Suprapubic skin (tissue), 4 donors: ENCODE measurements at regions not wholly inside any gene's neighbourhood (a gene's known extent, or its start where the extent isn't known, plus 50 kb on each side); places are given as distances from the start of the nearest gene placed in this dataset.

Experiments used
- DNase-seq, 2 donors: peaks; one replicate each; pipeline ENCODE4 v3.0.0-alpha.2; 2019; ENCODE audit warnings: low spot score in 2 of 2
- H3K27ac ChIP-seq: fragments of 200-600 bp; sonication (generic); one replicate; pipeline ENCODE4 v1.5.1; 2019
- H3K27me3 ChIP-seq: fragments of 200-600 bp; sonication (generic); one replicate; pipeline ENCODE4 v1.5.1; 2019
- H3K36me3 ChIP-seq: fragments of 200-600 bp; sonication (generic); one replicate; pipeline ENCODE4 v1.5.1; 2019
- H3K4me1 ChIP-seq: fragments of 200-600 bp; sonication (generic); one replicate; pipeline ENCODE4 v1.5.1; 2019
- H3K4me3 ChIP-seq: fragments of 200-600 bp; sonication (generic); one replicate; pipeline ENCODE4 v1.5.1; 2019; ENCODE audit warnings: mild to moderate bottlenecking
- H3K9me3 ChIP-seq: fragments of 200-600 bp; sonication (generic); one replicate; pipeline ENCODE4 v1.5.1; 2019
- EP300 ChIP-seq: sonication (generic); formaldehyde crosslinking; IDR thresholded peaks from one replicate; pipeline ENCODE4 v1.6.1; 2017; ENCODE audit warnings: antibody characterized with exemption
- POLR2A ChIP-seq, 2 donors: fragments of 450-650 bp; IDR thresholded peaks; one replicate each; pipeline ENCODE4 v1.6.1; 2017; ENCODE audit warnings: antibody characterized with exemption in 2 of 2, mild to moderate bottlenecking in 2 of 2, moderate library complexity in 2 of 2
- POLR2AphosphoS5 ChIP-seq, 3 donors: sonication (generic); formaldehyde crosslinking; IDR thresholded peaks; one replicate each; pipeline ENCODE4 v1.6.1; 2017; ENCODE audit warnings: antibody characterized with exemption in 3 of 3
- WGBS: methylation state at CpG from one replicate; pipeline ENCODE4 v1.1.5; 2018; 5-methylcytosine and 5-hydroxymethylcytosine counted together
- TF ChIP-seq, protein P1 (sequence below), 2 donors: fragments of 200-600 bp in 1 of 2; fragments of 450-650 bp in 1 of 2; sonication (generic) in 1 of 2; IDR thresholded peaks; one replicate each; pipeline ENCODE4 v1.5.1; 2016 to 2019; ENCODE audit warnings: antibody characterized with exemption in 2 of 2, mild to moderate bottlenecking in 1 of 2, moderate library complexity in 1 of 2

GRCh38 chr14:36047912-36048311 is 128.6 kb downstream of the PTCSC3 start:
- no peaks in the 10 kb centered on the region for H3K9me3 ChIP-seq
- H3K27ac ChIP-seq = no peak overlapping the region
- H3K36me3 ChIP-seq = no peaks in the 10 kb centered on the region
- 72% methylated on average over 4 of the region's 4 CpGs for WGBS
- no peaks in the 10 kb centered on the region for H3K27me3 ChIP-seq
- no peaks in the 10 kb centered on the region for H3K4me1 ChIP-seq
- TF ChIP-seq, protein P1, sequence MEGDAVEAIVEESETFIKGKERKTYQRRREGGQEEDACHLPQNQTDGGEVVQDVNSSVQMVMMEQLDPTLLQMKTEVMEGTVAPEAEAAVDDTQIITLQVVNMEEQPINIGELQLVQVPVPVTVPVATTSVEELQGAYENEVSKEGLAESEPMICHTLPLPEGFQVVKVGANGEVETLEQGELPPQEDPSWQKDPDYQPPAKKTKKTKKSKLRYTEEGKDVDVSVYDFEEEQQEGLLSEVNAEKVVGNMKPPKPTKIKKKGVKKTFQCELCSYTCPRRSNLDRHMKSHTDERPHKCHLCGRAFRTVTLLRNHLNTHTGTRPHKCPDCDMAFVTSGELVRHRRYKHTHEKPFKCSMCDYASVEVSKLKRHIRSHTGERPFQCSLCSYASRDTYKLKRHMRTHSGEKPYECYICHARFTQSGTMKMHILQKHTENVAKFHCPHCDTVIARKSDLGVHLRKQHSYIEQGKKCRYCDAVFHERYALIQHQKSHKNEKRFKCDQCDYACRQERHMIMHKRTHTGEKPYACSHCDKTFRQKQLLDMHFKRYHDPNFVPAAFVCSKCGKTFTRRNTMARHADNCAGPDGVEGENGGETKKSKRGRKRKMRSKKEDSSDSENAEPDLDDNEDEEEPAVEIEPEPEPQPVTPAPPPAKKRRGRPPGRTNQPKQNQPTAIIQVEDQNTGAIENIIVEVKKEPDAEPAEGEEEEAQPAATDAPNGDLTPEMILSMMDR (IDR thresholded peaks at IDR 0.05) = no peak
- TF ChIP-seq POLR2AphosphoS5 (IDR thresholded peaks at IDR 0.05) (no peak), POLR2A (IDR thresholded peaks at IDR 0.05) (no peak), EP300 (no peak)
- no peak for DNase-seq
- H3K4me3 ChIP-seq = no peak overlapping the region

- Histone ChIP-seq H3K4me3 (no peak overlapping the region), H3K9me3 (no peaks in the 10 kb centered on the region), H3K27me3 (no peaks in the 10 kb centered on the region), H3K4me1 (no peaks in the 10 kb centered on the region), H3K27ac (no peak overlapping the region), H3K36me3 (no peaks in the 10 kb centered on the region)
- no peak for TF ChIP-seq POLR2AphosphoS5 (IDR thresholded peaks at IDR 0.05)
- TF ChIP-seq POLR2A (IDR thresholded peaks at IDR 0.05) = no peak
- TF ChIP-seq, protein P1 (IDR thresholded peaks at IDR 0.05) = no peak
- no peak for TF ChIP-seq EP300
- WGBS = 82% methylated on average over 2 of the region's 2 CpGs
- no peak for DNase-seq
These were observed 140.8 kb downstream of the PTCSC3 start for GRCh38 chr14:36035675-36036074.

DNA sequence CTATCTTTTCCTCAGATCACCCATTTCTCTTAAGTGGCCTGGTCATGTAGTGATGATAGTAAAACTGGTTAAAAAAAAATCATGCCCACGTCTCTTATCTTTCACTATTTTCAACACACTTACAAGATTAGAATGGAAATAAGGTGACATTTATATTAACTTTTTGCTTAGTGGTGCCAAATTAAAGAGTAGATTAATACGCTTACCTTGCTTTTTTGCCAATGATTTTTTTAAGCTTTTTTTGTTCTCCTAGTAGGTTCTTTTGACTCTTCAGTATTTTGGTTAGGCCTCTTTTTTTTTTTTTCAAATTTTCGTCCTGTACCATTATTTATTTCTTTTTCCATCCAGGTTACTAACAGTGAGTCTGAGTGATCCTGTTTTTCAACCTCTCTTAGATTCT is 147.9 kb downstream of the PTCSC3 start:
- Histone ChIP-seq H3K27ac (no peak overlapping the region), H3K4me1 (no peaks in the 10 kb centered on the region), H3K9me3 (no peaks in the 10 kb centered on the region), H3K36me3 (no peaks in the 10 kb centered on the region), H3K27me3 (no peaks in the 10 kb centered on the region), H3K4me3 (no peak overlapping the region)
- DNase-seq = no peak
- TF ChIP-seq, protein P1 (IDR thresholded peaks at IDR 0.05) = no peak
- TF ChIP-seq EP300 (no peak), POLR2A (IDR thresholded peaks at IDR 0.05) (no peak), POLR2AphosphoS5 (IDR thresholded peaks at IDR 0.05) (no peak)
- WGBS = 80% methylated on average over 3 of the region's 3 CpGs

GRCh38 chr14:36028218-36028617 is 148.3 kb downstream of the PTCSC3 start:
- no peak for DNase-seq
- TF ChIP-seq, protein P1 (IDR thresholded peaks at IDR 0.05) = no peak
- no peak for TF ChIP-seq POLR2AphosphoS5 (IDR thresholded peaks at IDR 0.05)
- no peak for TF ChIP-seq POLR2A (IDR thresholded peaks at IDR 0.05)
- WGBS = 90% methylated on average over 4 of the region's 4 CpGs

DNA sequence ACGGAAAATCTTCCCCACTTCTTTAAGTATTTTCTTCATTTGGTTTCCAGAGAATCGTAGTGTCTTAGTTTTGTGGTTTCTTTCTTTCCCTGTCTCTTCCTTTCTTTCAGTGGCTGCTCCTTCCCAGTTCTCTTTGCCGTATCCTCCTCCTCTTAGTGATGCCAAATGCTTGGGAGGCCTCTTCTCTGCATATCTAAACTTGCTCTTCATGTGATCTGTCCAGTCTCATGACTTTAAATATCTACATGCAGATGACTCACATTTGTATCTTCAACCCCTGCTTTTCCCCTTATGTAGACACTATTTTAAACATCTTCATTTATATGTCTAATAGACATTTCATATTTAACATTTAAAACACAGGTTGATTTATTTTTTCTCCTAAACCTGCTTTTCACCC is 149.2 kb downstream of the PTCSC3 start:
- no peak for DNase-seq
- H3K4me3 ChIP-seq = no peak overlapping the region
- H3K27me3 ChIP-seq = no peaks in the 10 kb centered on the region
- H3K27ac ChIP-seq = no peak overlapping the region
- no peaks in the 10 kb centered on the region for H3K9me3 ChIP-seq
- H3K36me3 ChIP-seq = no peaks in the 10 kb centered on the region
- no peaks in the 10 kb centered on the region for H3K4me1 ChIP-seq
- WGBS = 62% methylated on average over 3 of the region's 3 CpGs
- TF ChIP-seq POLR2A (IDR thresholded peaks at IDR 0.05) (no peak), POLR2AphosphoS5 (IDR thresholded peaks at IDR 0.05) (no peak), EP300 (no peak)
- TF ChIP-seq, protein P1 (IDR thresholded peaks at IDR 0.05) = no peak

More at GRCh38 chr14:36028218-36028617, 148.3 kb downstream of the PTCSC3 start:
- H3K4me1 ChIP-seq = no peaks in the 10 kb centered on the region
- no peaks in the 10 kb centered on the region for H3K9me3 ChIP-seq
- H3K27me3 ChIP-seq = no peaks in the 10 kb centered on the region
- H3K4me3 ChIP-seq = no peak overlapping the region
- no peaks in the 10 kb centered on the region for H3K36me3 ChIP-seq
- H3K27ac ChIP-seq = no peak overlapping the region
